Testis (tissue), 2 donors: ENCODE measurements at regions not wholly inside any gene's neighbourhood (a gene's known extent, or its start where the extent isn't known, plus 50 kb on each side); places are given as distances from the start of the nearest gene placed in this dataset.
"Not testable (repeated sequence)": the region's sequence is repeated elsewhere in the genome, so short reads cannot be mapped to it uniquely, and the experiment has no call there.

Experiments
- DNase-seq: peaks from one replicate; pipeline ENCODE4 v3.0.0-alpha.2; 2019
- H3K27ac ChIP-seq, 2 donors: fragments of 200-600 bp; sonication (generic); one replicate each; pipeline ENCODE4 v1.5.1; 2019
- H3K27me3 ChIP-seq: fragments of 200-600 bp; sonication (generic); one replicate; pipeline ENCODE4 v1.5.1; 2019
- H3K36me3 ChIP-seq: fragments of 200-600 bp; sonication (generic); one replicate; pipeline ENCODE4 v1.5.1; 2017; ENCODE audit warnings: low read depth; ENCODE audit errors: missing control alignments
- H3K4me1 ChIP-seq: fragments of 200-600 bp; sonication (generic); one replicate; pipeline ENCODE4 v1.5.1; 2019
- H3K4me3 ChIP-seq, 2 donors: fragments of 200-600 bp; sonication (generic); one replicate each; pipeline ENCODE4 v1.5.1; 2017 to 2019
- H3K9me3 ChIP-seq: fragments of 200-600 bp; sonication (generic); one replicate; pipeline ENCODE4 v1.5.1; 2017
- POLR2A ChIP-seq: fragments of 450-650 bp; IDR thresholded peaks from one replicate; pipeline ENCODE4 v1.6.1; 2017; ENCODE audit warnings: antibody characterized with exemption, mild to moderate bottlenecking, moderate library complexity
- WGBS, 2 donors: methylation state at CpG; one replicate each; pipeline ENCODE4 v1.1.5; 2018; 5-methylcytosine and 5-hydroxymethylcytosine counted together
- intact Hi-C: fragments of 100-400 bp; cut with DNase I; formaldehyde crosslinking; loops from one replicate; pipeline ENCODE4 v1.15.1; 2023; ENCODE audit warnings: low total_unique reads
- TF ChIP-seq, protein P1 (sequence below), 3 experiments: fragments of 450-650 bp in 2 of 3; fragments of 200-600 bp in 1 of 3; sonication (generic) in 1 of 3; IDR thresholded peaks; one replicate each; pipeline ENCODE4 v1.5.1; 2016 to 2019; ENCODE audit warnings: antibody characterized with exemption in 3 of 3, mild to moderate bottlenecking in 2 of 3, moderate library complexity in 1 of 3

- WGBS, 2 donors, result 50% methylated on average over 3 of the region's 3 CpGs
- H3K4me1 ChIP-seq, result no peaks in the 10 kb centered on the region
Observed at GRCh38 chr15:46956456-46956855, 760.8 kb upstream of the SEMA6D start.

GRCh38 chr15:46956881-46957280, 760.4 kb upstream of the SEMA6D start:
- Histone ChIP-seq H3K4me1 (no peaks in the 10 kb centered on the region), H3K9me3 (no peaks in the 10 kb centered on the region), H3K36me3 (no peaks in the 10 kb centered on the region), H3K27me3 (no peaks in the 10 kb centered on the region), H3K27ac (no peak overlapping the region), H3K4me3 (no peak overlapping the region)
- DNase-seq, result no peak
- TF ChIP-seq, protein P1, sequence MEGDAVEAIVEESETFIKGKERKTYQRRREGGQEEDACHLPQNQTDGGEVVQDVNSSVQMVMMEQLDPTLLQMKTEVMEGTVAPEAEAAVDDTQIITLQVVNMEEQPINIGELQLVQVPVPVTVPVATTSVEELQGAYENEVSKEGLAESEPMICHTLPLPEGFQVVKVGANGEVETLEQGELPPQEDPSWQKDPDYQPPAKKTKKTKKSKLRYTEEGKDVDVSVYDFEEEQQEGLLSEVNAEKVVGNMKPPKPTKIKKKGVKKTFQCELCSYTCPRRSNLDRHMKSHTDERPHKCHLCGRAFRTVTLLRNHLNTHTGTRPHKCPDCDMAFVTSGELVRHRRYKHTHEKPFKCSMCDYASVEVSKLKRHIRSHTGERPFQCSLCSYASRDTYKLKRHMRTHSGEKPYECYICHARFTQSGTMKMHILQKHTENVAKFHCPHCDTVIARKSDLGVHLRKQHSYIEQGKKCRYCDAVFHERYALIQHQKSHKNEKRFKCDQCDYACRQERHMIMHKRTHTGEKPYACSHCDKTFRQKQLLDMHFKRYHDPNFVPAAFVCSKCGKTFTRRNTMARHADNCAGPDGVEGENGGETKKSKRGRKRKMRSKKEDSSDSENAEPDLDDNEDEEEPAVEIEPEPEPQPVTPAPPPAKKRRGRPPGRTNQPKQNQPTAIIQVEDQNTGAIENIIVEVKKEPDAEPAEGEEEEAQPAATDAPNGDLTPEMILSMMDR (IDR thresholded peaks at IDR 0.05), result no peak
- no peak for TF ChIP-seq POLR2A
- 63 to 67% methylated on average over 1 of the region's 1 CpG for WGBS, 2 donors
- intact Hi-C loops, result no loop called here

More at GRCh38 chr15:46956456-46956855, 760.8 kb upstream of the SEMA6D start:
- Histone ChIP-seq H3K9me3 (no peaks in the 10 kb centered on the region), H3K36me3 (no peaks in the 10 kb centered on the region), H3K27ac (no peak overlapping the region), H3K4me3 (no peak overlapping the region), H3K27me3 (no peaks in the 10 kb centered on the region)
- intact Hi-C loops, result no loop called here
- no peak for DNase-seq
- TF ChIP-seq, protein P1 (IDR thresholded peaks at IDR 0.05), result no peak
- TF ChIP-seq POLR2A, result no peak

DNA sequence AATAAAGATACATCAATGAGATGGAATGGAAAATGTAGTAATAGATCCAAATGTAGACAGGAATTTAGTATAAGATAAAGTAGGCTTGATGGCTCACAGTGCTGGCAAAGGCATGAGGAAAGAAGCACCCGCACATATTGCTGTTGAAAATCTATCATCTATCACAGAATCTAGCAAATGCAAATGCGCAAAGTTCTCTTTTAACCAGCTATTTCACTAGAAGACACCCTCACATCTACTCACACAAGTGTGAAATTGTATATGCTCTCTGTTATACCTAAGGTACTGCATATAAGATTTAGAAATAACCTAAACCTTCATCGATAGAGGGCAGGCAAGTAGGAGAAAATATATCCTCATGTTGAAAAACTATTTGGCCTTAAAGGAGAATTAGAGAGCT, 756.7 kb upstream of the SEMA6D start:
- DNase-seq, result no peak
- intact Hi-C loops, result no loop called here

GRCh38 chr15:46961795-46962194, 755.5 kb upstream of the SEMA6D start:
- no peaks in the 10 kb centered on the region for H3K4me1 ChIP-seq
- no peak overlapping the region for H3K4me3 ChIP-seq
- no peak for TF ChIP-seq POLR2A
- TF ChIP-seq, protein P1 (IDR thresholded peaks at IDR 0.05), result no peak
- H3K36me3 ChIP-seq, result no peaks in the 10 kb centered on the region
- intact Hi-C loops, result no loop called here
- H3K9me3 ChIP-seq, result no peaks in the 10 kb centered on the region
- DNase-seq, result no peak
- no peaks in the 10 kb centered on the region for H3K27me3 ChIP-seq
- no peak overlapping the region for H3K27ac ChIP-seq

More for the DNA sequence above, 756.7 kb upstream of the SEMA6D start:
- H3K27me3 ChIP-seq, result no peaks in the 10 kb centered on the region
- no peak overlapping the region for H3K27ac ChIP-seq
- 75 to 86% methylated on average over 3 of the region's 3 CpGs for WGBS, 2 donors
- no peaks in the 10 kb centered on the region for H3K4me1 ChIP-seq
- no peaks in the 10 kb centered on the region for H3K36me3 ChIP-seq
- no peak for TF ChIP-seq POLR2A
- TF ChIP-seq, protein P1 (IDR thresholded peaks at IDR 0.05), result no peak
- H3K4me3 ChIP-seq, result no peak overlapping the region
- no peaks in the 10 kb centered on the region for H3K9me3 ChIP-seq

DNA sequence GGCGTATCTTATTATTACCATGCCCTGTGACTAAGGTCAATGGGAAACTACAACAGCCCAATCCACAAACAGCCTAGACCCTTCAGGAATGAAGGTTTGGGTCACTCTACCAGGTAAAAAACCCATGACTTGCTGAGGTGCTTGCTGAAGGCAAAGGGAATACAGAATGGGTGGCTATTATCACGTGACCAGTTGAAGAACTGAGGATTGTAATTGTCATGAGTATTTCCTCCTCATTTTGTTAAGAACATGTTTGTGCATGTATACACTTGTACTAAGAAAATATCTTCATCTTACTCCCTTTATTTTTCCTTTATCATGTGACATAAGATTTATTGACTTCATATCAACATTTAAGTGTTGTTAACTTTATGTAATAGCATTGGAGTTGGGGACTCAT, 729.2 kb upstream of the SEMA6D start:
- intact Hi-C loops, H3K27me3 ChIP-seq, H3K9me3 ChIP-seq, H3K27ac ChIP-seq, H3K4me1 ChIP-seq, DNase-seq, H3K36me3 ChIP-seq, H3K4me3 ChIP-seq: not testable (repeated sequence)
- 94 to 95% methylated on average over 2 of the region's 2 CpGs for WGBS, 2 donors
